ENCODE measurements at regions not wholly inside any gene's neighbourhood (a gene's known extent, or its start where the extent isn't known, plus 50 kb on each side); places are given as distances from the start of the nearest gene placed in this dataset.

GRCh38 chr5:144105371-144105770 is 65.1 kb downstream of the YIPF5 start:
- Mint-ChIP-seq H3K4me1 (no peaks in the 10 kb centered on the region), H3K4me3 (no peak overlapping the region), H3K27me3 (ENCODE audit: low read depth in 3 of 3) (peaks cover 0 to 4% (median 2%) of the 10 kb centered on the region in 3 donors), H3K27ac (no peak overlapping the region), H3K9me3 (peaks cover 0 to 3% (median 0%) of the 10 kb centered on the region in 7 donors), H3K36me3 (no peaks in the 10 kb centered on the region)
- no peaks in the 10 kb centered on the region for H3K4me1 ChIP-seq (ENCODE audit: control insufficient read depth in 1 of 2, insufficient read depth in 2 of 2, low read length in 2 of 2)
- no peak overlapping the region for H2AFZ ChIP-seq (ENCODE audit: insufficient read depth, low read depth, low read length, poor library complexity, severe bottlenecking)
- H3K4me2 ChIP-seq (replicated peaks; ENCODE audit: extremely low read depth, low read length, poor library complexity, severe bottlenecking), result no peak overlapping the region
- no peaks in the 10 kb centered on the region for H4K20me1 ChIP-seq (ENCODE audit: insufficient read depth, low read length)
- H3K9ac ChIP-seq (ENCODE audit: insufficient read depth, low read length, poor library complexity, severe bottlenecking), result no peak overlapping the region
- no peak for DNase-seq
- H3K36me3 ChIP-seq (replicated peaks in 1 of 2; ENCODE audit: control insufficient read depth in 1 of 2, insufficient read depth in 2 of 2, low read length in 2 of 2), result no peaks in the 10 kb centered on the region
- H3K27me3 ChIP-seq (ENCODE audit: control insufficient read depth in 2 of 2, insufficient read depth in 2 of 2, low read length in 2 of 2), result no peaks in the 10 kb centered on the region
- intact Hi-C loops (cut with micrococcal nuclease), result no loop called here
- no peak overlapping the region for H3K4me3 ChIP-seq (replicated peaks in 1 of 3; ENCODE audit: low read depth in 2 of 3, low read length in 3 of 3)
- TF ChIP-seq CTCF (IDR thresholded peaks at IDR 0.05), result no peak
- 100% methylated on average over 1 of the region's 1 CpG for WGBS (ENCODE audit: insufficient coverage)
- no peaks in the 10 kb centered on the region for H3K79me2 ChIP-seq (ENCODE audit: insufficient read depth, low read length)
- H3K27ac ChIP-seq (ENCODE audit: low read depth in 1 of 2, low read length in 2 of 2), result no peak overlapping the region
- H3K9me3 ChIP-seq (replicated peaks in 1 of 2; ENCODE audit: control insufficient read depth in 1 of 2, insufficient read depth in 1 of 2, low read length in 2 of 2), result no peaks in the 10 kb centered on the region

GRCh38 chr5:144108131-144108530 is 62.3 kb downstream of the YIPF5 start:
- Histone ChIP-seq H3K4me3 (replicated peaks in 1 of 3; ENCODE audit: low read depth in 2 of 3, low read length in 3 of 3) (no peak overlapping the region), H3K9ac (ENCODE audit: insufficient read depth, low read length, poor library complexity, severe bottlenecking) (no peak overlapping the region), H4K20me1 (ENCODE audit: insufficient read depth, low read length) (no peaks in the 10 kb centered on the region), H3K79me2 (ENCODE audit: insufficient read depth, low read length) (no peaks in the 10 kb centered on the region), H3K4me2 (replicated peaks; ENCODE audit: extremely low read depth, low read length, poor library complexity, severe bottlenecking) (no peak overlapping the region), H3K9me3 (replicated peaks in 1 of 2; ENCODE audit: control insufficient read depth in 1 of 2, insufficient read depth in 1 of 2, low read length in 2 of 2) (no peaks in the 10 kb centered on the region), H3K36me3 (replicated peaks in 1 of 2; ENCODE audit: control insufficient read depth in 1 of 2, insufficient read depth in 2 of 2, low read length in 2 of 2) (no peaks in the 10 kb centered on the region), H3K27me3 (ENCODE audit: control insufficient read depth in 2 of 2, insufficient read depth in 2 of 2, low read length in 2 of 2) (no peaks in the 10 kb centered on the region), H2AFZ (ENCODE audit: insufficient read depth, low read depth, low read length, poor library complexity, severe bottlenecking) (no peak overlapping the region), H3K27ac (ENCODE audit: low read depth in 1 of 2, low read length in 2 of 2) (no peak overlapping the region), H3K4me1 (ENCODE audit: control insufficient read depth in 1 of 2, insufficient read depth in 2 of 2, low read length in 2 of 2) (no peaks in the 10 kb centered on the region)
- no peaks in the 10 kb centered on the region for H3K4me1 Mint-ChIP-seq
- peaks cover 2 to 4% (median 2%) of the 10 kb centered on the region in 3 donors for H3K27me3 Mint-ChIP-seq (ENCODE audit: low read depth in 3 of 3)
- H3K27ac Mint-ChIP-seq, result peak overlapping the region in 1 of 7 donors; percentile 58
- intact Hi-C loops (cut with micrococcal nuclease), result no loop called here
- no peak overlapping the region for H3K4me3 Mint-ChIP-seq
- DNase-seq, result no peak
- H3K36me3 Mint-ChIP-seq, result no peaks in the 10 kb centered on the region
- no peak for TF ChIP-seq CTCF (IDR thresholded peaks at IDR 0.05)
- H3K9me3 Mint-ChIP-seq, result peaks cover 0 to 3% (median 1%) of the 10 kb centered on the region in 7 donors
